Mucosa of gallbladder (tissue), 1 donor: ENCODE measurements at regions not wholly inside any gene's neighbourhood (a gene's known extent, or its start where the extent isn't known, plus 50 kb on each side); places are given as distances from the start of the nearest gene placed in this dataset.
A peak's percentile ranks its signal among the peaks of the same experiment; 100 is the strongest.
"Not testable (repeated sequence)": the region's sequence is repeated elsewhere in the genome, so short reads cannot be mapped to it uniquely, and the experiment has no call there.

ENCODE experiments used
- DNase-seq: peaks from one replicate; pipeline ENCODE4 v3.0.0-alpha.2; 2020; ENCODE audit warnings: low spot score
- donor health status: DM: no; HTN: no; CAD: no.

DNA sequence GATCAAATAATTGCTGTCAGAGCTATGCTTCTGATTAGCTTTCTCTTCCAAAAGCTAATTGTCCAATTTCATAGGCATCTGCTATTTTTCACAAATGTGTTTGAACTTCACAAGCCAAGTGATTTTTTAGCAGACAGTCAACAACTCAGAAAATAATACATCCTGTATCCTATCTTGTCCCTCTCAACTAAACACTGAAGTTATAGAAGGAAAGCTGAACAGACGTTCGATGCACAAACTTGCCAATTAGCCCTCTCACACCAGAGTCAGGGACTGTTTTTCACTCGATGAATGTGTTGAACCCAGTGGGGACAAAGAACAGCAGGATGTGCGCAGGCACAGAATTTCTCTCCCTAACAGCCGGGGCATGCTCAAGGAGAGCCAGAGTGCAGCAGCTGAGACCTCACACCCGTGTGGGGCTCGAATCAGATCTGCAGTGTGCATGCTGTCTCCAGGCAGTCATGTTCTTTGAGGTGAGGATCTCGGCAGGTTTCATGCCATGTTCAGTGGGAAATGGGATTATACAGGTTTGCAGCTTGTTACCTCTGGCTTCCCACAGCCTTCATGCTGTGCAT lies 246.7 kb upstream of the SDK2 start:
- no peak for DNase-seq

GRCh38 chr17:73895157-73895556 lies 250.9 kb upstream of the SDK2 start:
- DNase-seq = no peak

GRCh38 chr17:73896966-73897365 lies 252.7 kb upstream of the SDK2 start:
- DNase-seq = no peak

DNA sequence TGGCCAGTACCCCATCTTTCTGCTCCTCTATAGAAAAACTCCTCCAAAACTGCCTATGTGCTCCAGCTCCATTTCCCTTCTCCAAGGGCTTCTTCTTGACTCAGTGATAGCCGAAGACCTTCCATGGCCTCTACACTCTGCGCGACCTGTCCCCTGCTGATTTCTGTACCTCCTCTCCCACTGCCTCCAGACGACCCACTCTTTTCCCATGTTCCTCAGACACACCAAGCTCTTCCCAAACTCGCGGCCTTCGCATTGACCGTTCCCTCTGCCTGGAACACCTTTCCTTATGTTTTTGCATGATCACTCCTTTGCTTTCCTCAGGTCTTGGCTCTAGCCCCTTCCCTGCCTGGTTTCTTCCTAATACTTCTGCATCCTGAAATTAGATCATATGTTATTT lies 255.6 kb upstream of the SDK2 start:
- DNase-seq = no peak

DNA sequence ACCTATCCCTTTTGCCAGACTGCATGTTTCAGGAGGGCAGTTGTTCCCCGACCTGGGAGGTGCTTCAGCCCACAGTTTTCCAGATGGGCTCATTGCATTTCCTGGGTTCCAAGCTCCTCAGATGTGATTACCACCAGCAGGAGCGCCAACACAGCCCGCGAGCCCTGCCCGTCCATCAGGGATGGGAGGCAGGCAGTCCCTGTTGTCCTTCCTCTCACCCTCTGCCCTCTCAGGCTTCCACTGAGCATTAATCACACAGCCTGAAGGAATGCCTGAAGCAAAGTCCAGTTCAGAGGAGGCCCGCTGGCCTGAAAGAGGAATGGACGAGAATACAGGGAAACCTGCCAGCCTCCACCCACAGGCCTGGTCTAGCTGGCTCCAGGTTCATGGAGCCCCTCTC lies 256.3 kb upstream of the SDK2 start:
- DNase-seq = peak; percentile 79

- no peak for DNase-seq
Measured at GRCh38 chr17:73901249-73901648, 257.0 kb upstream of the SDK2 start.

DNA sequence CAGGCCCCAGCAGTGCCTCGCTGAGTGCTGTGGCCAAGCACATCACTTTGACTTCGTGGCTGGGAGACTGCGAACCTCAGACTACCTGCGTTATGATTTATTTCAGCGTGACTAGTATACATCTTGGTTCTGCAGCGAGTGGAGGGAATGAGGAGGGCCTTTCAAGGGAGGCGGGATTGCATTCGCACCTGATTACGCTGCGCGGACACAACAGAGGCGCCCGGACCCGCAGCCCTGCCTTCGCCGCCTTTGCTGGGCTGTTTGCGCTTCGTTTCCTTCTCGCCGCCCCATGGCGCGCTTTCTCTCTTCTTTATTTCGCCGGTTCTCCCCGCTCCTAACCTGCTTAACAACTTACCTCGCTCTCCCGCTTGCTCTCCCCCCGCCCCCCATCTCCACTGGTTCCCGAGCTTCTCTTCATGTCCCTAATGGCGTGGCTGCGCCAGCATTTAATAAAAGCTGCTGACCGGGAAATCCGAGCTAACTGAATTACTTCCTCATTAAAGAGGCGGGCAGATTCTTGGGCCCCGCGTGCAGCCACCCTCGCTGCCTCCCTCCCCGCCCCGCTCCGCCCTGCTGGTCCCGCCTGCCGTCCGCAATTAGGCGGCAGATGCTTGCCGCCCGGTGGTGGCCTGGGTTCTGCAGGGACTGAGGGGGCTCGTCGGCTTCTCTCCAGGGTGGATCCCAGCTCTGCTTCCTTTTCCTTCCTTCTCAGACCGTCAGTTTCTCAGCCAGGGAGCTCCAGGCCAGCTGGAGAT lies 257.6 kb upstream of the SDK2 start:
- peak; percentile 72 for DNase-seq

DNA sequence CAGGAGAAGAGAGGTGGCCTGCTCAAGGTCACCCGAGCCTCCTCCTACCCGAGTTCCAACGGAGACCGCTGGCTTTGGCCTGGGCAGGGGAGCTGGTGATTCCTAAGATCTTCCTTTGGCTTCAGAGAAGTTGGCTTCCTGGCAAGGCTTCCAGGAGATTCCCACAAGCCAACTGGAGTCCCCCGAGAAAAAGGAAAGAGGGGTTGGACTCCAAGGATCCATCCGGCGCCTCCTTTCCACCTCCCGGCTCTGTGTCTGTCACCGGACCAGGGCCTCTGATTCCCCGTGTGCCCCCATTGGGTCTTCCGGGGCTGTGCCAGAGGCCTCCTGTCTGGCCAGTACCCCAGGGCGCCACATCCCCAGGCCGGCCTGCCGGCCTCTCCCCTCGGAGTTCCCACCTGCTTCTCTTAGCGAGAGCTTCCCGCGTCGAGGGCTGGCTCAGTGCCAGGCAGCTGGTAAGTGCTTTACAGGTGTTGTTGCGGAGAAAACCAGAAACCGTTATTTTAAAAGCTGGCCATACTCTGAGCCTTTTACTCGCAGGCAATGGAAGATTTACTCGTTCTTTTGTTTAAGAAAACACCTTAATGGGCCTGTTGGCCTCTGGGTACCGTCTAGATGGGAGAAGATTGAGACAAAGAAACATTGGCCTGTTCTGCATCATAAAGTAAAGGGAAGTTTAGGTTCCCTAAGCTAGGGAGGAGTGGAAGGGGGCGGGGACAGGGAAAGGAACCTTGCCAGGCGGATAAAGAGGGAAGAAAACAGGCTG lies 258.4 kb upstream of the SDK2 start:
- DNase-seq = no peak

GRCh38 chr17:73906896-73907870 lies 262.9 kb upstream of the SDK2 start:
- DNase-seq = no peak

DNA sequence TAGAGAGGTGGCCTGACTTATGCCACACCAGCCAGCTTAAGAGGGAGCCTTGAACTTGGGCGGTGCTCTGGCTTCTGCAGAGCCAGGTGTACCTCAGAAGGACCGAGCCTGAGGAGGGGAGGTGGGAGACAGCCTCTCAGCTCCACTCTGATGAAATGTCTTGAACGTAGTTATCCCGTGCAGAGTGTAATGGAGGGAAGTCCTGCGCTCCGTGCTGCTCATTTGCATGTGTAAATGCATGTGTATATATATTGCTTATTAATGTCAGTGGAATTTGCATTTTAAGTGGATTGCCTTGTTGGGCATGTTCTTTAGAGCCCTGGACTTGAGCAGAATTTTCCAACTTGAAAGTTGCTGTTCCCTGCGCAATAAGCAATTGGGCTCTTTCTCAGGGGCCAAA lies 264.9 kb upstream of the SDK2 start:
- DNase-seq = no peak

DNA sequence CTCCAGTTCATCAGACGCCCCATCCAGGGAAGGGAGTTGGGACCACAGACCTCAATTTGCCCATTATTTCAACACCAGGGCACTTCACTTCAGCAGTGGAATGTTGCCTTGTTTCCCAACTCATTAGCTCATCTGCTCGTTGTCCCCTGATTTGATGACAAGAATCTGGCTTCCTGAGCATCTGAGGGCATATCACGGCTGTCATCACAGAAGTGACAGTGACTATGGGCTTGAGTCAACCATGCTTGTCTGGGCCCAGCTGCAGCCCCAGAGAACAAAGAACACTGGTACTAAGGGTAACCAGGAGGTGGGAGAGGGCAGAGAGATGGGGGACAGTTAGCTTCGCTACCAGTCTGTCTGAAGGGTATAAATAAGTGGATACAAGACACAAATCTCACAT lies 266.0 kb upstream of the SDK2 start:
- DNase-seq = no peak

DNA sequence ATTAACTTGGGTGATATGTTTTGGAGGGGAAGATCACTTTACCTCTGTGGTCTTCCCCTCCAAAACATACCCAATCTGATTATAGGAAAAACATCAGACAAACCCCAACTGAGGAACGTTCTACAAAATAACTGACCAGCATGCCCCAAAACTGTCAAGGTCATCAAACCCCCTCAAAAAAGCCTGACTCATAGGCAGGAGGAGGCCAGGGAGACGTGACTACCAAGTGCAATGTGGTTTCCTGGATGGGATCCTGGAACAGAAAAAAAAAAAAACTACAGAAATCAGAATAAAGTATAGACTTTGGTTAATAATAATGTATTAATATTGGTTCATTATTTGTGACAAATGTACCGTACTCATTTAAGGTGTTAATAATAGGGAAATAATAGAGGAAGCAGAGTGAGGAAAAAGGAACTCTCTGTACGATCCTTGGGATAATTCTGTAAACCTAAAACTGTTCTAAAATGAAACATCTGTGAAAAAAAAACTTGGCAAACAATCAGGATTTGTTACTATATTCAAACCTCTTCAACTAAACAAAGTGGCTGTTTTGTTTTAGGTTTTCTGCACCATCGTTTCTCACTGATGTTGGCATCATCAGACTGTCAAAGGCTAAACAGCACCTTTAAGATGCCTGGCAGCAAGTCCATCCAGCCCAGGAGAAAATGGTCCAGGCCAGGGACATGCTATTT lies 266.7 kb upstream of the SDK2 start:
- no peak for DNase-seq

DNA sequence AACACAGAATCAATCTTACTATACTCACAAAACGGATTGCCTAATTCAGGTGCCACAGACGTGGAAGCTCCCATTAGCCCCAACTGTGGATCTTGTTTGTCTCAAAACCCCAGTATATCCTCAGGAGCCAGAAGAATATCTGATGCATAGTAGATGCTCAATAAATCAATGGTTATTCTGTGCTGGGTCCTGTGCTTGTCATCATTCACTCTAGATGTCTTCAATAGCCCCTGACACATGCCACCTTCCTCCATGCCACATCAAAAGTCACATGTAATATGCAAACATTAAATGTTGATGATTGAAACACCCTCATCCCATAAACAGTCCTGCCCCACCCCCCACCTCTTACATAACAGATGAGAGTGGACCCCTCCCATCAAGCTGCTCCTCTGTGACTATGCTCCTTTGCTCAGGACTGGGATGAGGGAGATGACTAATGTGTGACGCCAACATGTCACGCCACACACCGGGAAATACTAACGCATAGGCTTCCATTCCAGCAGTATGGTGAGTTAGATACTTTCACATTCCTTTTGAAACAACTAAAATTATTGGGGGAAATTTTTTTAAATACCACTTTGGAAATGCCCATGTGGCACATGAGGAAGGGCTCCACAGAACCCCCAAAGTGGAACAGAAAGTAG lies 267.6 kb upstream of the SDK2 start:
- no peak for DNase-seq

DNA sequence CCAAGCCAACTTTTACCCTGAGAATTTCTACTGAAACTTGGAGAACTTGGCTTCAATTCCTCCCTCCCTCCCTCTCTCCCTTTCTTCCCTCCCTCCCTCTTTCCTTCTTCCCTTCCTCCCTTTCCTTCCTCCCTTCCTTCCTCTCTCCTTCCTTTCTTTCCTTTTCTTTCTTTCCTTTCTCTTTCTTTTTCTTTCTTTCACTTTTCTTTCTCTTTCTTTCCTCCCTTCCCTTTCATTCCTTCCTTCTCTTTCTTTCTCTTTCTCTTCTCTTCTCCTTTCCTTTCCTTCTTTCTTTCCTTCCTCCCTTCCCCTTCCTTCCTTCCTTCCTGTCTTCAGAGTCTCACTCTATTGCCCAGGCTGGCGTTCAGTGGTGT lies 268.1 kb upstream of the SDK2 start:
- no peak for DNase-seq

GRCh38 chr17:73914536-73915274 lies 270.5 kb upstream of the SDK2 start:
- DNase-seq = no peak

DNA sequence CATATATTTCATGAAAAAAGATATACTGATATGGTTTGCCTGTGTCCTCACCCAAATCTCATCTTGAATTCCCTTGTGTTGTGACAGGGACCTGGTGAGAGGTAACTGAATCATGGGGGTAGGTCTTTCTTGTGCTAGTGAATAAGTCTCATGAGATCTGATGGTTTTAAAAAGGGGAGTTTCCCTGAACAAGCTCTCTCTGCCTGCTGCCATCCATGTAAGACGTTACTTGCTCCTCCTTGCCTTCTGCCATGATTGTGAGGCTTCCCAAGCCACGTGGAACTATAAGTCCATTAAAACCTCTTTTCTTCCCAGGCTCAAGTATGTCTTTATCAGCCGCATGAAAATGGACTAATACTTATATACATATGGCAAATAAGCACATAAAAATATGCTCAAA lies 274.8 kb upstream of the SDK2 start:
- not testable (repeated sequence) for DNase-seq

DNA sequence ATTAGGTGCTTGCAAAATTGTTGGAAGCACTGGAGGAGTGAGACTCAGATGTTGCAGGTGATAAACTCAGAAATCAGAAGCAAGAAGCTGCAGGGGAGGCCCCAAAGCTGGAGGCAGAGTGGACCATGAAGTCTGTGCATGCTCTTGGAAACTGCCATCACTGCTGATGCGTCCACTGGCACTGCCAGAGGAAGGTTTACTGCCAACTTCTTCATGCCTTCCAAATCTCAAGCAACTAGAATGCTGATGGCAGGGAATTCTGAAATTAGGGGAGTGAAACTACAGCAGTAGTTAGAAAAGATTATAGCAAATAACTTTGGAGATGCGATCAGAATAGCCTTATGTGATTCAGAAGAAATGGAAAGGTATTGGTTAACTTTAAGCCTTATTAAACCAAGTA lies 277.1 kb upstream of the SDK2 start:
- DNase-seq = no peak

GRCh38 chr17:73924114-73924908 lies 279.2 kb upstream of the RPL38 start:
- DNase-seq = no peak

DNA sequence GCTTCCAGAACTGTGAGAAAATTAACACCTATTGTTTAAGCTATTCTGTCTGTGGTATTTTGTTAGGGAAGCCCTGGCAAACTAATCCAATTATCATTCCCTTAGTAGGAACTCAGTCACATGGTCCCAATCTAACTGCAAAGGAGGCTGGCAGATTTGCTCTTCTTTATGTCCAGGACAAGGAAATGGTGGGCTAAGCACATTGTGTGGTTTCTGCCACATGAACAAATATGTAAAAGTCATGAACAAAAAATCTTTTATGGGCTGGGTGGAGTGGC lies 278.6 kb upstream of the RPL38 start:
- DNase-seq = no peak
